GM23338 (cell line): ENCODE measurements at regions not wholly inside any gene's neighbourhood (a gene's known extent, or its start where the extent isn't known, plus 50 kb on each side); places are given as distances from the start of the nearest gene placed in this dataset.
A peak's percentile ranks its signal among the peaks of the same experiment; 100 is the strongest.

Source experiments
- ATAC-seq: fragments of 200-7000 bp; cut with Tn5 transposase; 3 replicates; pipeline ENCODE4 v1.9.1; 2020
- DNase-seq: peaks from one replicate; pipeline ENCODE4 v3.0.0-alpha.2; 2015; ENCODE audit warnings: low spot score
- H2AFZ ChIP-seq: fragments of 200-600 bp; sonication (generic); 2 replicates; pipeline ENCODE4 v1.8.0; 2016; ENCODE audit warnings: antibody characterized with exemption, mild to moderate bottlenecking, moderate library complexity
- H3F3A ChIP-seq: fragments of 200-600 bp; sonication (generic); replicated peaks from 2 replicates; pipeline ENCODE4 v1.8.0; 2017; ENCODE audit warnings: antibody characterized with exemption, mixed run types, low read depth
- H3K27ac ChIP-seq: fragments of 200-600 bp; sonication (generic); 2 replicates; pipeline ENCODE4 v1.6.1; 2016; ENCODE audit warnings: low read depth
- H3K27me3 ChIP-seq: fragments of 200-600 bp; sonication (generic); 2 replicates; pipeline ENCODE4 v1.8.0; 2016; ENCODE audit warnings: mild to moderate bottlenecking, mixed run types, moderate library complexity; ENCODE audit not compliant: insufficient read depth
- H3K36me3 ChIP-seq: fragments of 200-600 bp; sonication (generic); 2 replicates; pipeline ENCODE4 v1.8.0; 2016; ENCODE audit warnings: mild to moderate bottlenecking; ENCODE audit not compliant: insufficient read depth
- H3K4me1 ChIP-seq: fragments of 200-600 bp; sonication (generic); 2 replicates; pipeline ENCODE4 v1.8.0; 2016; ENCODE audit warnings: mild to moderate bottlenecking, moderate library complexity; ENCODE audit not compliant: insufficient read depth
- H3K4me2 ChIP-seq: fragments of 200-600 bp; sonication (generic); 2 replicates; pipeline ENCODE4 v1.7.1; 2017; ENCODE audit warnings: mixed run types
- H3K4me3 ChIP-seq: fragments of 200-600 bp; sonication (generic); 2 replicates; pipeline ENCODE4 v1.6.1; 2016; ENCODE audit warnings: mixed run types
- H3K79me2 ChIP-seq: fragments of 200-600 bp; sonication (generic); replicated peaks from 2 replicates; pipeline ENCODE4 v1.8.0; 2017; ENCODE audit warnings: mild to moderate bottlenecking; ENCODE audit not compliant: insufficient read depth
- H3K9me2 ChIP-seq: fragments of 200-600 bp; sonication (generic); 2 replicates; pipeline ENCODE4 v1.8.0; 2017; ENCODE audit not compliant: insufficient read depth
- H4K20me1 ChIP-seq: fragments of 200-600 bp; sonication (generic); replicated peaks from 2 replicates; pipeline ENCODE4 v1.8.0; 2017; ENCODE audit warnings: mild to moderate bottlenecking; ENCODE audit not compliant: insufficient read depth
- H3K27ac Mint-ChIP-seq: 2 replicates; pipeline ENCODE4 v1.8.0; 2020; ENCODE audit warnings: inconsistent platforms, mild to moderate bottlenecking, moderate library complexity, mixed read lengths
- H3K27me3 Mint-ChIP-seq: 3 replicates; pipeline ENCODE4 v1.8.0; 2022; ENCODE audit warnings: low read depth, mild to moderate bottlenecking, moderate library complexity, mixed read lengths, inconsistent platforms; ENCODE audit not compliant: insufficient read depth, poor library complexity
- H3K36me3 Mint-ChIP-seq: 3 replicates; pipeline ENCODE4 v1.8.0; 2021; ENCODE audit warnings: low read depth, mild to moderate bottlenecking, inconsistent platforms, moderate library complexity, mixed read lengths
- H3K4me1 Mint-ChIP-seq: 3 replicates; pipeline ENCODE4 v1.8.0; 2020; ENCODE audit warnings: mild to moderate bottlenecking, inconsistent platforms, mixed read lengths
- H3K4me3 Mint-ChIP-seq: 3 replicates; pipeline ENCODE4 v1.8.0; 2021; ENCODE audit warnings: moderate library complexity, mild to moderate bottlenecking, inconsistent platforms, mixed read lengths
- H3K9me3 Mint-ChIP-seq: 3 replicates; pipeline ENCODE4 v1.8.0; 2020; ENCODE audit warnings: moderate library complexity, mild to moderate bottlenecking, inconsistent platforms, mixed read lengths
- CREB1 ChIP-seq: fragments of 250-450 bp; sonication (Bioruptor Pico); IDR thresholded peaks from 2 replicates; pipeline ENCODE4 v1.5.0; 2020; ENCODE audit warnings: low read depth, mild to moderate bottlenecking, moderate library complexity
- CTCF ChIP-seq, 2 experiments: fragments of 200-600 bp in 1 of 2; sonication (generic) in 1 of 2; conservative IDR thresholded peaks; 2 replicates each; pipeline versions ENCODE4 v1.5.1 to v1.6.1; 2016 to 2017; ENCODE audit warnings: antibody characterized with exemption in 2 of 2, low read depth in 2 of 2, mild to moderate bottlenecking in 2 of 2, moderate library complexity in 1 of 2
- EZH2 ChIP-seq: fragments of 200-600 bp; sonication (generic); IDR thresholded peaks from one replicate; pipeline ENCODE4 v1.8.0; 2017; ENCODE audit warnings: antibody characterized with exemption, mild to moderate bottlenecking, low read depth; ENCODE audit not compliant: unreplicated experiment
- EZH2phosphoT487 ChIP-seq: fragments of 200-600 bp; sonication (generic); IDR thresholded peaks from one replicate; pipeline ENCODE4 v1.8.1; 2018; ENCODE audit warnings: antibody characterized with exemption; ENCODE audit not compliant: unreplicated experiment
- JUNB ChIP-seq: IDR thresholded peaks from one replicate; pipeline ENCODE4 v1.6.1; 2016; ENCODE audit warnings: antibody characterized with exemption; ENCODE audit not compliant: unreplicated experiment
- NANOG ChIP-seq: IDR thresholded peaks from 2 replicates; pipeline ENCODE4 v1.6.1; 2016; ENCODE audit warnings: antibody characterized with exemption, borderline replicate concordance
- POLR2AphosphoS5 ChIP-seq: IDR thresholded peaks from 2 replicates; pipeline ENCODE4 v1.6.1; 2016; ENCODE audit warnings: antibody characterized with exemption, low read depth
- STAT1 ChIP-seq: IDR thresholded peaks from one replicate; pipeline ENCODE4 v1.6.1; 2016; ENCODE audit warnings: antibody characterized with exemption; ENCODE audit not compliant: unreplicated experiment
- ZNF114 ChIP-seq: fragments of 250-450 bp; sonication (Bioruptor Pico); IDR thresholded peaks from 2 replicates; pipeline ENCODE4 v1.5.0; 2020; ENCODE audit warnings: mild to moderate bottlenecking, moderate library complexity
- ZNF331 ChIP-seq: fragments of 250-450 bp; sonication (Bioruptor Pico); IDR thresholded peaks from 2 replicates; pipeline ENCODE4 v1.5.0; 2020; ENCODE audit warnings: low read depth, mild to moderate bottlenecking, moderate library complexity
- ZNF462 ChIP-seq: fragments of 250-450 bp; sonication (Bioruptor Pico); IDR thresholded peaks from 2 replicates; pipeline ENCODE4 v1.5.0; 2020; ENCODE audit warnings: mild to moderate bottlenecking, moderate library complexity
- TF ChIP-seq, protein P1 (sequence below): IDR thresholded peaks from 2 replicates; pipeline ENCODE4 v1.6.1; 2016; ENCODE audit warnings: antibody characterized with exemption
- TF ChIP-seq, protein P2 (sequence below): IDR thresholded peaks from one replicate; pipeline ENCODE4 v1.6.1; 2018; ENCODE audit warnings: antibody characterized with exemption; ENCODE audit not compliant: unreplicated experiment

GRCh38 chr13:72120632-72121031 lies 253.6 kb upstream of the DACH1 start:
- H3K27me3 ChIP-seq: no peaks in the 10 kb centered on the region
- H3K79me2 ChIP-seq: no peaks in the 10 kb centered on the region
- H3K27ac ChIP-seq: peak overlapping the region; percentile 41; the same call in 1 of the 2 replicates
- Mint-ChIP-seq H3K27me3 (no peaks in the 10 kb centered on the region), H3K9me3 (peaks cover 11% of the 10 kb centered on the region; the same call in 2 of the 3 replicates), H3K36me3 (peaks cover 18% of the 10 kb centered on the region), H3K27ac (peak overlapping the region; percentile 68; the same call in 1 of the 2 replicates), H3K4me3 (peak overlapping the region; percentile 19), H3K4me1 (peaks cover 40% of the 10 kb centered on the region)
- no peaks in the 10 kb centered on the region for H3F3A ChIP-seq
- peak overlapping the region; percentile 40 for H3K4me2 ChIP-seq
- H3K4me3 ChIP-seq: peak overlapping the region; percentile 3; the same call in 1 of the 2 replicates
- H3K36me3 ChIP-seq: no peaks in the 10 kb centered on the region
- TF ChIP-seq EZH2 (no peak), STAT1 (no peak), ZNF331 (CRISPR knock-in tag) (no peak), CTCF (conservative IDR thresholded peaks at IDR 0.05; ENCODE audit: low read depth in 2 of 2) (no peak), ZNF114 (no peak), POLR2AphosphoS5 (no peak), ZNF462 (CRISPR knock-in tag) (peak; percentile 70; the same call in 1 of the 2 replicates), EZH2phosphoT487 (no peak), CREB1 (CRISPR knock-in tag) (no peak), JUNB (no peak), NANOG (peak; percentile 99)
- TF ChIP-seq, protein P1, sequence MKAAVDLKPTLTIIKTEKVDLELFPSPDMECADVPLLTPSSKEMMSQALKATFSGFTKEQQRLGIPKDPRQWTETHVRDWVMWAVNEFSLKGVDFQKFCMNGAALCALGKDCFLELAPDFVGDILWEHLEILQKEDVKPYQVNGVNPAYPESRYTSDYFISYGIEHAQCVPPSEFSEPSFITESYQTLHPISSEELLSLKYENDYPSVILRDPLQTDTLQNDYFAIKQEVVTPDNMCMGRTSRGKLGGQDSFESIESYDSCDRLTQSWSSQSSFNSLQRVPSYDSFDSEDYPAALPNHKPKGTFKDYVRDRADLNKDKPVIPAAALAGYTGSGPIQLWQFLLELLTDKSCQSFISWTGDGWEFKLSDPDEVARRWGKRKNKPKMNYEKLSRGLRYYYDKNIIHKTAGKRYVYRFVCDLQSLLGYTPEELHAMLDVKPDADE: no peak
- TF ChIP-seq, protein P2, sequence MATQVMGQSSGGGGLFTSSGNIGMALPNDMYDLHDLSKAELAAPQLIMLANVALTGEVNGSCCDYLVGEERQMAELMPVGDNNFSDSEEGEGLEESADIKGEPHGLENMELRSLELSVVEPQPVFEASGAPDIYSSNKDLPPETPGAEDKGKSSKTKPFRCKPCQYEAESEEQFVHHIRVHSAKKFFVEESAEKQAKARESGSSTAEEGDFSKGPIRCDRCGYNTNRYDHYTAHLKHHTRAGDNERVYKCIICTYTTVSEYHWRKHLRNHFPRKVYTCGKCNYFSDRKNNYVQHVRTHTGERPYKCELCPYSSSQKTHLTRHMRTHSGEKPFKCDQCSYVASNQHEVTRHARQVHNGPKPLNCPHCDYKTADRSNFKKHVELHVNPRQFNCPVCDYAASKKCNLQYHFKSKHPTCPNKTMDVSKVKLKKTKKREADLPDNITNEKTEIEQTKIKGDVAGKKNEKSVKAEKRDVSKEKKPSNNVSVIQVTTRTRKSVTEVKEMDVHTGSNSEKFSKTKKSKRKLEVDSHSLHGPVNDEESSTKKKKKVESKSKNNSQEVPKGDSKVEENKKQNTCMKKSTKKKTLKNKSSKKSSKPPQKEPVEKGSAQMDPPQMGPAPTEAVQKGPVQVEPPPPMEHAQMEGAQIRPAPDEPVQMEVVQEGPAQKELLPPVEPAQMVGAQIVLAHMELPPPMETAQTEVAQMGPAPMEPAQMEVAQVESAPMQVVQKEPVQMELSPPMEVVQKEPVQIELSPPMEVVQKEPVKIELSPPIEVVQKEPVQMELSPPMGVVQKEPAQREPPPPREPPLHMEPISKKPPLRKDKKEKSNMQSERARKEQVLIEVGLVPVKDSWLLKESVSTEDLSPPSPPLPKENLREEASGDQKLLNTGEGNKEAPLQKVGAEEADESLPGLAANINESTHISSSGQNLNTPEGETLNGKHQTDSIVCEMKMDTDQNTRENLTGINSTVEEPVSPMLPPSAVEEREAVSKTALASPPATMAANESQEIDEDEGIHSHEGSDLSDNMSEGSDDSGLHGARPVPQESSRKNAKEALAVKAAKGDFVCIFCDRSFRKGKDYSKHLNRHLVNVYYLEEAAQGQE: no peak
- peaks cover 38% of the 10 kb centered on the region for H3K4me1 ChIP-seq
- no peaks in the 10 kb centered on the region for H4K20me1 ChIP-seq
- peak; percentile 49 for ATAC-seq
- H2AFZ ChIP-seq: no peak overlapping the region
- peak; percentile 43 for DNase-seq
- no peaks in the 10 kb centered on the region for H3K9me2 ChIP-seq
